ENCODE measurements at regions not wholly inside any gene's neighbourhood (a gene's known extent, or its start where the extent isn't known, plus 50 kb on each side); places are given as distances from the start of the nearest gene placed in this dataset.
"Not testable (repeated sequence)": the region's sequence is repeated elsewhere in the genome, so short reads cannot be mapped to it uniquely, and the experiment has no call there.

DNA sequence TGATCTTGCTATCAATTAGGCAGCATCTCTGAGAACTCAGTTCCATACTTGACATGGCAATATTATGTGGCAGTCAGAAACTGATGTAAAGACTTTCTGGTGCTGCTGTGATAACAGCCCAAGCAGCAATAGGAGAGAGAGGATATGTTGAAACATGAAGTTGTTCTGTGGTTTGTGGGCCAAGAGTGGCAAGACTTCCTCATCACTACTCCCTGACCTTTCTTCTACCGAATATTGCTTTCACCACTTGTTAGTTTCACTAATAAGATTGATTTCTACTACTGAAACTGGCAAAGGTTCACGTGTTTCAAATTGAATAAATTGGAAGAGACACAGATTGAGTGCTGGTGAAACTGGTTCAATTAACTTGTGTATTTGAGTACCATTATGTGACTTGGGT, 852.6 kb upstream of the RAG2 start:
- Histone ChIP-seq H3K27me3 (ENCODE audit: insufficient read depth, low read length) (no peaks in the 10 kb centered on the region), H3K9ac (ENCODE audit: low read depth, low read length) (no peak overlapping the region), H3K4me3 (ENCODE audit: low read length) (no peak overlapping the region), H3K9me3 (ENCODE audit: insufficient read depth, low read depth, low read length) (no peaks in the 10 kb centered on the region), H3K4me1 (ENCODE audit: insufficient read depth, low read length) (no peaks in the 10 kb centered on the region), H3K27ac (ENCODE audit: low read depth, low read length) (no peak overlapping the region), H3K36me3 (ENCODE audit: insufficient read depth, low read length) (no peaks in the 10 kb centered on the region)
- WGBS = 83% methylated on average over 1 of the region's 2 CpGs

GRCh38 chr11:37449146-37449545, 851.1 kb upstream of the RAG2 start:
- 71% methylated on average over 2 of the region's 3 CpGs for WGBS

GRCh38 chr11:37442576-37442975, 844.5 kb upstream of the RAG2 start:
- no peak overlapping the region for H3K27ac ChIP-seq (ENCODE audit: low read depth, low read length)
- no peak overlapping the region for H3K9ac ChIP-seq (ENCODE audit: low read depth, low read length)
- H3K4me1 ChIP-seq (ENCODE audit: insufficient read depth, low read length) = no peaks in the 10 kb centered on the region
- H3K4me3 ChIP-seq (ENCODE audit: low read length) = no peak overlapping the region
- H3K27me3 ChIP-seq (ENCODE audit: insufficient read depth, low read length) = no peaks in the 10 kb centered on the region
- H3K9me3 ChIP-seq (ENCODE audit: insufficient read depth, low read depth, low read length) = peaks cover 5% of the 10 kb centered on the region
- 94% methylated on average over 1 of the region's 1 CpG for WGBS
- H3K36me3 ChIP-seq (ENCODE audit: insufficient read depth, low read length) = no peaks in the 10 kb centered on the region

More at GRCh38 chr11:37449146-37449545, 851.1 kb upstream of the RAG2 start:
- H3K9ac ChIP-seq (ENCODE audit: low read depth, low read length) = no peak overlapping the region
- H3K9me3 ChIP-seq (ENCODE audit: insufficient read depth, low read depth, low read length) = no peaks in the 10 kb centered on the region; the same call in 1 of the 2 replicates
- H3K36me3 ChIP-seq (ENCODE audit: insufficient read depth, low read length) = no peaks in the 10 kb centered on the region
- H3K27me3 ChIP-seq (ENCODE audit: insufficient read depth, low read length) = no peaks in the 10 kb centered on the region
- H3K4me1 ChIP-seq (ENCODE audit: insufficient read depth, low read length) = no peaks in the 10 kb centered on the region
- no peak overlapping the region for H3K27ac ChIP-seq (ENCODE audit: low read depth, low read length)
- no peak overlapping the region for H3K4me3 ChIP-seq (ENCODE audit: low read length)

GRCh38 chr11:37431633-37432230, 833.7 kb upstream of the RAG2 start:
- H3K4me1 ChIP-seq (ENCODE audit: insufficient read depth, low read length); H3K36me3 ChIP-seq (ENCODE audit: insufficient read depth, low read length); H3K27ac ChIP-seq (ENCODE audit: low read depth, low read length); H3K4me3 ChIP-seq (ENCODE audit: low read length); H3K27me3 ChIP-seq (ENCODE audit: insufficient read depth, low read length); H3K9ac ChIP-seq (ENCODE audit: low read depth, low read length): not testable (repeated sequence)
- peaks cover 15% of the 10 kb centered on the region for H3K9me3 ChIP-seq (ENCODE audit: insufficient read depth, low read depth, low read length)
- 97% methylated on average over 29 of the region's 29 CpGs for WGBS

- H3K4me1 ChIP-seq (ENCODE audit: insufficient read depth, low read length); H3K36me3 ChIP-seq (ENCODE audit: insufficient read depth, low read length); H3K9ac ChIP-seq (ENCODE audit: low read depth, low read length); H3K27ac ChIP-seq (ENCODE audit: low read depth, low read length); H3K9me3 ChIP-seq (ENCODE audit: insufficient read depth, low read depth, low read length); H3K27me3 ChIP-seq (ENCODE audit: insufficient read depth, low read length); H3K4me3 ChIP-seq (ENCODE audit: low read length): not testable (repeated sequence)
- 91% methylated on average over 26 of the region's 26 CpGs for WGBS
Measured at GRCh38 chr11:37430966-37431632, 833.1 kb upstream of the RAG2 start.

DNA sequence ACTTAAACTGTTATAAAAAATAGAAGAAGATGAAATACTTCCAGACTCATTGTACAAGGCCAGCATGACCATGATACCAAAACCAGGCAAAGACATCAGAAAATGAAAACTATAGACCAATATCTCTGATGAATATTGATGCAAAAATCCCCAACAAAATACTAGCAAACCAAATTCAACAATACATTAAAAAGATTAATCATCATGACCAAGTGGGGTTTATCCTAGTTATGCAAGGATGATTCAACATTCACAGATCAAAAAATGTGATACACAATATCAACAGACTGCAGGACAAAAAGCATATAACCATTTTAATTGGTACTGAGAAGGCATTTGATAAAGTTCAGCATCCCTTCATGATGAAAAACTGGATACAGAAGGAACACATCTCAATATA, 824.5 kb upstream of the RAG2 start:
- H3K9ac ChIP-seq (ENCODE audit: low read depth, low read length) = no peak overlapping the region
- H3K27me3 ChIP-seq (ENCODE audit: insufficient read depth, low read length) = no peaks in the 10 kb centered on the region
- no peak overlapping the region for H3K4me3 ChIP-seq (ENCODE audit: low read length)
- no peak overlapping the region for H3K27ac ChIP-seq (ENCODE audit: low read depth, low read length)
- H3K9me3 ChIP-seq (ENCODE audit: insufficient read depth, low read depth, low read length) = peaks cover 36% of the 10 kb centered on the region
- H3K36me3 ChIP-seq (ENCODE audit: insufficient read depth, low read length) = no peaks in the 10 kb centered on the region
- H3K4me1 ChIP-seq (ENCODE audit: insufficient read depth, low read length) = no peaks in the 10 kb centered on the region

GRCh38 chr11:37411289-37411688, 813.3 kb upstream of the RAG2 start:
- no peaks in the 10 kb centered on the region for H3K4me1 ChIP-seq (ENCODE audit: insufficient read depth, low read length)
- 0 out of 2 replicates have a peak, but pooled peaks cover 6% of the 10 kb centered on the region for H3K9me3 ChIP-seq (ENCODE audit: insufficient read depth, low read depth, low read length)
- no peak overlapping the region for H3K27ac ChIP-seq (ENCODE audit: low read depth, low read length)
- H3K9ac ChIP-seq (ENCODE audit: low read depth, low read length) = no peak overlapping the region
- no peak overlapping the region for H3K4me3 ChIP-seq (ENCODE audit: low read length)
- H3K36me3 ChIP-seq (ENCODE audit: insufficient read depth, low read length) = no peaks in the 10 kb centered on the region
- WGBS = 88% methylated on average over 4 of the region's 4 CpGs
- H3K27me3 ChIP-seq (ENCODE audit: insufficient read depth, low read length) = no peaks in the 10 kb centered on the region

- Histone ChIP-seq H3K4me1 (ENCODE audit: insufficient read depth, low read length) (no peaks in the 10 kb centered on the region), H3K27me3 (ENCODE audit: insufficient read depth, low read length) (no peaks in the 10 kb centered on the region), H3K4me3 (ENCODE audit: low read length) (no peak overlapping the region), H3K27ac (ENCODE audit: low read depth, low read length) (no peak overlapping the region), H3K9me3 (ENCODE audit: insufficient read depth, low read depth, low read length) (0 out of 2 replicates have a peak, but pooled peaks cover 6% of the 10 kb centered on the region), H3K36me3 (ENCODE audit: insufficient read depth, low read length) (no peaks in the 10 kb centered on the region), H3K9ac (ENCODE audit: low read depth, low read length) (no peak overlapping the region)
Measured at GRCh38 chr11:37409124-37409523, 811.1 kb upstream of the RAG2 start.

GRCh38 chr11:37407461-37407860, 809.4 kb upstream of the RAG2 start:
- no peaks in the 10 kb centered on the region for H3K27me3 ChIP-seq (ENCODE audit: insufficient read depth, low read length)

DNA sequence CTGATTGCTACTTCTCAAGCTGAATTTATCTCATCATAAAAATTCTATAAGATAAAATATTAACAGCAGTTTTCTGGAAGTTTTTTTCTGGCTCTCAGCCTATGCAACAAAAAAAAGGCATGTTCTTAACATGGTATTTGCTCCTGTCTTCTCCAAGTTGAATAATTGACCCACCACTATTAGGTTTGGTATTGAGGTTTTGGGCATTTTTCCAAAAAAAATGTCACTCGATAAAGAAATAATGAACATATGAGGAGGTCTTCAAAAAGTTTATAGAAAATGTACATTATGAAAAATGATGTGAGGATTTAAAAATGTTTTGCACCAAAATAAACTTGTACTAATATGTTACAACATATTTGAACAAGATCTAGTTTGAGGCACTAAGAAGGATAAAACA, 808.6 kb upstream of the RAG2 start:
- Histone ChIP-seq H3K4me1 (ENCODE audit: insufficient read depth, low read length) (no peaks in the 10 kb centered on the region), H3K9me3 (ENCODE audit: insufficient read depth, low read depth, low read length) (0 out of 2 replicates have a peak, but pooled peaks cover 2% of the 10 kb centered on the region), H3K27ac (ENCODE audit: low read depth, low read length) (no peak overlapping the region), H3K27me3 (ENCODE audit: insufficient read depth, low read length) (no peaks in the 10 kb centered on the region), H3K4me3 (ENCODE audit: low read length) (no peak overlapping the region), H3K9ac (ENCODE audit: low read depth, low read length) (no peak overlapping the region), H3K36me3 (ENCODE audit: insufficient read depth, low read length) (no peaks in the 10 kb centered on the region)
- WGBS = 100% methylated on average over 1 of the region's 1 CpG

More at GRCh38 chr11:37407461-37407860, 809.4 kb upstream of the RAG2 start:
- WGBS = 94% methylated on average over 2 of the region's 2 CpGs
- Histone ChIP-seq H3K4me3 (ENCODE audit: low read length) (no peak overlapping the region), H3K4me1 (ENCODE audit: insufficient read depth, low read length) (no peaks in the 10 kb centered on the region), H3K36me3 (ENCODE audit: insufficient read depth, low read length) (no peaks in the 10 kb centered on the region), H3K27ac (ENCODE audit: low read depth, low read length) (no peak overlapping the region), H3K9ac (ENCODE audit: low read depth, low read length) (no peak overlapping the region), H3K9me3 (ENCODE audit: insufficient read depth, low read depth, low read length) (0 out of 2 replicates have a peak, but pooled peaks cover 4% of the 10 kb centered on the region)

DNA sequence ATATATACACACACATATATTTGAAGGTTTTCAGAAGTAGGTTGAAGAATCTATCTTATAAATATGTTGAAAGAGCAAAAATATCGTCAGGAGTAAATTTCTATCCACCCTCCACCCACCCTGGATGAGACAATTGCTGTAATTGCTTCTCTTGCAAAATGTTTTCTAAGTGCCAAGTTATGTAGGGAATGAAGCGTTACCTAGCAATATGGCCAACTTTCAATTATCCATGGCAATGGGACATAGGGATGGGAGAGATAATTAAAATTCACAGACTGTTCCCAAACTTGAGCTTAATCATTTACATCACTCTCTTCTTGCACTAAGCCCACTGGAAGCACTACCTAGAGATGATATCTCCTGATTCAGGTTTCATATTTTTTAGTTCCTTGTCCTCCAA, 806.2 kb upstream of the RAG2 start:
- H3K4me3 ChIP-seq (ENCODE audit: low read length) = no peak overlapping the region
- H3K27me3 ChIP-seq (ENCODE audit: insufficient read depth, low read length) = no peaks in the 10 kb centered on the region
- 0 out of 2 replicates have a peak, but pooled peaks cover 2% of the 10 kb centered on the region for H3K9me3 ChIP-seq (ENCODE audit: insufficient read depth, low read depth, low read length)
- H3K27ac ChIP-seq (ENCODE audit: low read depth, low read length) = no peak overlapping the region
- WGBS = no CpG with 5 or more reads among the region's 2 CpGs
- H3K9ac ChIP-seq (ENCODE audit: low read depth, low read length) = no peak overlapping the region
- no peaks in the 10 kb centered on the region for H3K36me3 ChIP-seq (ENCODE audit: insufficient read depth, low read length)
- no peaks in the 10 kb centered on the region for H3K4me1 ChIP-seq (ENCODE audit: insufficient read depth, low read length)
